ENCODE measurements at regions not wholly inside any gene's neighbourhood (a gene's known extent, or its start where the extent isn't known, plus 50 kb on each side); places are given as distances from the start of the nearest gene placed in this dataset.

DNA sequence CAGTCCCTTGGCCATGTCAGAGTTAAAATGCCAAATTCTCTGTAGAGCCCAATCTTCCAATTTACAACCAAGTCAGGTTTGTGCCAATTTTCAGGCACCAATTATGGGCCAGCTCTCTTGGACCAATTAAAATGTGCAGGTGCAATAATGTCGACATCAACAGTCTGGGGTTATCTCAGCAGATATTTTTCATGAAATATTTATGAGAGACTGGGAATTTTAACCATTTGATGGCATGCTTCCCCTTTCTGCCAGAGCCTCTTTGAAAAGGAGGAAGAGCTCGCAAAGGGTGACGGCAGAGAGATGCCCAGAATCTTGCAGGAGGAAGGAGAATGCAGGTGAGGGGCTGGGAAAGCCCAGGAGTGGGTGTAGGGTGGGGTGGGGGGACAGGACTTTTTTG lies 100.8 kb upstream of the SYT13 start:
- no peak overlapping the region for H3K27ac Mint-ChIP-seq
- peaks cover 22% of the 10 kb centered on the region for H3K27me3 Mint-ChIP-seq (ENCODE audit: low read depth)
- peaks cover 10% of the 10 kb centered on the region for H3K4me1 Mint-ChIP-seq
- no peaks in the 10 kb centered on the region for H3K9me3 Mint-ChIP-seq
- TF ChIP-seq, protein P1, sequence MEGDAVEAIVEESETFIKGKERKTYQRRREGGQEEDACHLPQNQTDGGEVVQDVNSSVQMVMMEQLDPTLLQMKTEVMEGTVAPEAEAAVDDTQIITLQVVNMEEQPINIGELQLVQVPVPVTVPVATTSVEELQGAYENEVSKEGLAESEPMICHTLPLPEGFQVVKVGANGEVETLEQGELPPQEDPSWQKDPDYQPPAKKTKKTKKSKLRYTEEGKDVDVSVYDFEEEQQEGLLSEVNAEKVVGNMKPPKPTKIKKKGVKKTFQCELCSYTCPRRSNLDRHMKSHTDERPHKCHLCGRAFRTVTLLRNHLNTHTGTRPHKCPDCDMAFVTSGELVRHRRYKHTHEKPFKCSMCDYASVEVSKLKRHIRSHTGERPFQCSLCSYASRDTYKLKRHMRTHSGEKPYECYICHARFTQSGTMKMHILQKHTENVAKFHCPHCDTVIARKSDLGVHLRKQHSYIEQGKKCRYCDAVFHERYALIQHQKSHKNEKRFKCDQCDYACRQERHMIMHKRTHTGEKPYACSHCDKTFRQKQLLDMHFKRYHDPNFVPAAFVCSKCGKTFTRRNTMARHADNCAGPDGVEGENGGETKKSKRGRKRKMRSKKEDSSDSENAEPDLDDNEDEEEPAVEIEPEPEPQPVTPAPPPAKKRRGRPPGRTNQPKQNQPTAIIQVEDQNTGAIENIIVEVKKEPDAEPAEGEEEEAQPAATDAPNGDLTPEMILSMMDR (IDR thresholded peaks at IDR 0.05; ENCODE audit: unreplicated experiment in 3 of 3), result no peak
- H3K4me3 Mint-ChIP-seq, result no peak overlapping the region
- no peaks in the 10 kb centered on the region for H3K36me3 Mint-ChIP-seq (ENCODE audit: low read depth)

DNA sequence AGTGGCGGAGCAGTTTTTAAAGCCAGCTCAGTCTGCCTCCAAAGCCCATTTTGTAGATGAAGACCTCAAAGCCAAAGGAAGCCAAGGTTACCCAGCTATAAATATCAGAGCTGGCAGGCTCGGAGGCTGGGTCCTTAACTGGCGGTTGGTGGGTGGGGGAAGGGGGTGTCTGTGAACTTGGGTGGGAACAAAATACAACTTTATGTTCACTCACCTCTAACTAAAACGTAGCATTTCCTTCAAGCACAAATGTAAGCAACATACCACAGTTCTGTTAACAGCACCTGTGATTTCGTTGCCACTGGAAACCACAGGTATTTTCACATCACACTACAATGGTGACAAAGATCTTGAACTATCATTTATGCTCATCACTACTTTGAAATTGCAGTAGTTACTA lies 99.7 kb upstream of the SYT13 start:
- Mint-ChIP-seq H3K4me1 (peaks cover 7% of the 10 kb centered on the region), H3K4me3 (no peak overlapping the region), H3K27ac (no peak overlapping the region), H3K9me3 (no peaks in the 10 kb centered on the region), H3K27me3 (ENCODE audit: low read depth) (peaks cover 28% of the 10 kb centered on the region), H3K36me3 (ENCODE audit: low read depth) (no peaks in the 10 kb centered on the region)
- TF ChIP-seq, protein P1 (IDR thresholded peaks at IDR 0.05; ENCODE audit: unreplicated experiment in 3 of 3), result no peak

DNA sequence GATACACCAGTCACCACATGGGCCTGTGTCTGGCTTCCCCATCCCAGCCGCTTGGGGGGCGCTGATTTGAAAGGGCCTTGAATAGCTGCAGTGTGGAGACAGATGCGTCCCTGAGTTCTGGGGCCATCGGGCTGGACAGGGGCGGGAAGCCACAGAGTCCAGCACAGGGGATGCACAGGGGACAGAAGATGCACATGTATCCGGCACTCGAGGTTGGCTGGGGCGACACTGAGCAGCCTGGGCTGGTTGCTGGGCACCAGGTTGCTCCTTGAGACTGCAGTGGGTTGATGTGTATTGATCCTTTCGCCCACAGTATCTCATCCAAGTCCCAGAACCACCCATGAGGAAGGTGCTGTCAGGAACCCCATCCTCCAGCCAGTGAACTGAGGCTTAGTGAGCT lies 99.3 kb upstream of the SYT13 start:
- TF ChIP-seq, protein P1 (IDR thresholded peaks at IDR 0.05; ENCODE audit: unreplicated experiment in 3 of 3), result no peak
- H3K9me3 Mint-ChIP-seq, result no peaks in the 10 kb centered on the region
- no peak overlapping the region for H3K27ac Mint-ChIP-seq
- H3K4me3 Mint-ChIP-seq, result no peak overlapping the region
- H3K36me3 Mint-ChIP-seq (ENCODE audit: low read depth), result no peaks in the 10 kb centered on the region
- peaks cover 3% of the 10 kb centered on the region for H3K4me1 Mint-ChIP-seq
- peaks cover 28% of the 10 kb centered on the region for H3K27me3 Mint-ChIP-seq (ENCODE audit: low read depth)

DNA sequence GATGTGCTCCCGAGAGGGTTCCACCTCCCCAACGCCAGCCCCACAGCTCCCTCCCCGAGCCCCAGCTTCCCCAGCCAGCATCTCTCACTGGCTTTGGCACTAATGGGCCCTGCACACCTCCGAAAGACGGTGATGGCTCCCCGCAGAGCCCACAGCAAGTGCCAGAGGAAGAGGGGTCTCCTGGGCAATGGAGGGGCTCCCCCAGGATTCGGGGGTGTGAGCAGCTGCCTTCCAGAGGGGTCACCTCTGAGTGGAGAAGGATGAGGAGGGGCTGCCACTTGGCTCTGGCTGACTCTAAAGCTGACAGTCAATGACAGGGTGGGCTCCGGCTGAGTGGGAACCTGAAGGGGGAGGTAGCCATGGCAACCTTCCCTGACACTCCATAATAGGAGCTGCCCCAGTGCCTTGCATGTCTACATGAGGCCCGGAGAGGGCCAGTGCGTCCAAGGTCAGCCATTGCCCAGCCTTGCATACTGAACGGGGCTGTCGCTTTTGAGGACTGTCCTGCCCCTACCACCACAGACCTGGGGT lies 98.6 kb upstream of the SYT13 start:
- Mint-ChIP-seq H3K4me3 (no peak overlapping the region), H3K9me3 (no peaks in the 10 kb centered on the region), H3K4me1 (no peaks in the 10 kb centered on the region), H3K27me3 (ENCODE audit: low read depth) (peaks cover 25% of the 10 kb centered on the region), H3K36me3 (ENCODE audit: low read depth) (no peaks in the 10 kb centered on the region), H3K27ac (no peak overlapping the region)
- TF ChIP-seq, protein P1 (IDR thresholded peaks at IDR 0.05; ENCODE audit: unreplicated experiment in 3 of 3), result no peak

DNA sequence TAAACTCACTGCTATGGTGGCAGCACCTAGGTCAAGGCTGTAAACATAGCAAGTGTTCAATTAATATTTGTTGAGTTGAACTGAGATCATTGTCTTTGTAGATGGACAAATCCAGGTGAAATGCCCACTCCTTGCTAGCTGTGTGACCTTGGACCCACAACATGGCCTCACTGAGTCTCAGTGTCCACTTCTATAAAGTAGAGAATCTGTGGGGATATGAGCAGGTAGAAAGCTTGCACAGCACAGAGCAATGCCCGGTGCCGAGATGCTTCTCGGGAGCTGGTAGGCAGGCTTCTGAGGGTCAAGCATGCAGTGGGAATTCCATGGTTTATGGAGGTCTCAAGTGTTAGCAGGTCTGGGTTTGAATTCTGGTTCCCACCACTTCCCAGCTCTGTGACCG lies 97.9 kb upstream of the SYT13 start:
- peaks cover 21% of the 10 kb centered on the region for H3K27me3 Mint-ChIP-seq (ENCODE audit: low read depth)
- no peaks in the 10 kb centered on the region for H3K4me1 Mint-ChIP-seq
- no peak overlapping the region for H3K4me3 Mint-ChIP-seq
- TF ChIP-seq, protein P1 (IDR thresholded peaks at IDR 0.05; ENCODE audit: unreplicated experiment in 3 of 3), result no peak
- H3K9me3 Mint-ChIP-seq, result no peaks in the 10 kb centered on the region
- H3K27ac Mint-ChIP-seq, result no peak overlapping the region
- H3K36me3 Mint-ChIP-seq (ENCODE audit: low read depth), result no peaks in the 10 kb centered on the region

GRCh38 chr11:45383224-45383623 lies 97.1 kb upstream of the SYT13 start:
- no peak overlapping the region for H3K4me3 Mint-ChIP-seq
- TF ChIP-seq, protein P1 (IDR thresholded peaks at IDR 0.05; ENCODE audit: unreplicated experiment in 3 of 3), result no peak
- H3K27me3 Mint-ChIP-seq (ENCODE audit: low read depth), result peaks cover 21% of the 10 kb centered on the region
- no peaks in the 10 kb centered on the region for H3K9me3 Mint-ChIP-seq
- H3K4me1 Mint-ChIP-seq, result no peaks in the 10 kb centered on the region
- no peak overlapping the region for H3K27ac Mint-ChIP-seq
- no peaks in the 10 kb centered on the region for H3K36me3 Mint-ChIP-seq (ENCODE audit: low read depth)
